ENCODE measurements at regions not wholly inside any gene's neighbourhood (a gene's known extent, or its start where the extent isn't known, plus 50 kb on each side); places are given as distances from the start of the nearest gene placed in this dataset.

GRCh38 chr13:76418404-76418803 is 467.8 kb downstream of the KCTD12 start:
- H3K27me3 ChIP-seq (ENCODE audit: low read depth), result no peaks in the 10 kb centered on the region
- TF ChIP-seq, protein P1, sequence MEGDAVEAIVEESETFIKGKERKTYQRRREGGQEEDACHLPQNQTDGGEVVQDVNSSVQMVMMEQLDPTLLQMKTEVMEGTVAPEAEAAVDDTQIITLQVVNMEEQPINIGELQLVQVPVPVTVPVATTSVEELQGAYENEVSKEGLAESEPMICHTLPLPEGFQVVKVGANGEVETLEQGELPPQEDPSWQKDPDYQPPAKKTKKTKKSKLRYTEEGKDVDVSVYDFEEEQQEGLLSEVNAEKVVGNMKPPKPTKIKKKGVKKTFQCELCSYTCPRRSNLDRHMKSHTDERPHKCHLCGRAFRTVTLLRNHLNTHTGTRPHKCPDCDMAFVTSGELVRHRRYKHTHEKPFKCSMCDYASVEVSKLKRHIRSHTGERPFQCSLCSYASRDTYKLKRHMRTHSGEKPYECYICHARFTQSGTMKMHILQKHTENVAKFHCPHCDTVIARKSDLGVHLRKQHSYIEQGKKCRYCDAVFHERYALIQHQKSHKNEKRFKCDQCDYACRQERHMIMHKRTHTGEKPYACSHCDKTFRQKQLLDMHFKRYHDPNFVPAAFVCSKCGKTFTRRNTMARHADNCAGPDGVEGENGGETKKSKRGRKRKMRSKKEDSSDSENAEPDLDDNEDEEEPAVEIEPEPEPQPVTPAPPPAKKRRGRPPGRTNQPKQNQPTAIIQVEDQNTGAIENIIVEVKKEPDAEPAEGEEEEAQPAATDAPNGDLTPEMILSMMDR (IDR thresholded peaks at IDR 0.05; ENCODE audit: borderline replicate concordance), result no peak

DNA sequence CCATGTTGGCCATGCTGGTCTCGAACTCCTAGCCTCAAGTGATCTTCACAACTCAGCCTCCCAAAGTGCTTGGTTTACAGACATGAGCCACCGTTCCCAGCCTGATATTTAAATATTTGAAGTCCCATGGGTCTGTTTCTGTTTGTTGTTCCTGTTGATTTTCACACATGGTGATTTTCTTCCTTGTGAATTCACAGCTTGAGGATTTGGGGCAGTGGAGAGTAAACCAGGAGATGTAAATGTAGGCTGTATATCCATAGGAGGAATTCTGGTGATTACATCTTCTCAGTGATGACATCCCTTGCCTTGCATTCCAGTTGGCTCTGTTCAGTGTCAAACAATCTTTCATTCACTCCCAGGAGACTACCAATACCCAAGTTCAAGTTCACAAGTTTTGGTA is 471.9 kb downstream of the KCTD12 start:
- TF ChIP-seq, protein P1 (IDR thresholded peaks at IDR 0.05; ENCODE audit: borderline replicate concordance), result no peak
- Histone ChIP-seq H3K27ac (replicated peaks) (no peak overlapping the region), H3K9me3 (replicated peaks) (no peaks in the 10 kb centered on the region), H3K4me3 (no peak overlapping the region), H3K27me3 (ENCODE audit: low read depth) (no peaks in the 10 kb centered on the region), H3K36me3 (no peaks in the 10 kb centered on the region), H3K4me1 (peaks cover 18% of the 10 kb centered on the region)
- DNase-seq, result no peak
- intact Hi-C loops (cut with micrococcal nuclease), result no loop called here

More at GRCh38 chr13:76418404-76418803, 467.8 kb downstream of the KCTD12 start:
- intact Hi-C loops (cut with micrococcal nuclease), result no loop called here
- peaks cover 18% of the 10 kb centered on the region for H3K4me1 ChIP-seq
- no peak for DNase-seq
- H3K27ac ChIP-seq (replicated peaks), result no peak overlapping the region
- H3K4me3 ChIP-seq, result no peak overlapping the region
- no peaks in the 10 kb centered on the region for H3K36me3 ChIP-seq
- no peaks in the 10 kb centered on the region for H3K9me3 ChIP-seq (replicated peaks)

- H3K4me1 ChIP-seq, result no peaks in the 10 kb centered on the region
- TF ChIP-seq, protein P1 (IDR thresholded peaks at IDR 0.05; ENCODE audit: borderline replicate concordance), result no peak
- no peak overlapping the region for H3K4me3 ChIP-seq
- no peak for DNase-seq
- no peaks in the 10 kb centered on the region for H3K27me3 ChIP-seq (ENCODE audit: low read depth)
- H3K36me3 ChIP-seq, result no peaks in the 10 kb centered on the region
- intact Hi-C loops (cut with micrococcal nuclease), result no loop called here
- H3K9me3 ChIP-seq (replicated peaks), result peaks cover 5% of the 10 kb centered on the region
- no peak overlapping the region for H3K27ac ChIP-seq (replicated peaks)
These were observed 480.0 kb downstream of the KCTD12 start for GRCh38 chr13:76406243-76406642.

DNA sequence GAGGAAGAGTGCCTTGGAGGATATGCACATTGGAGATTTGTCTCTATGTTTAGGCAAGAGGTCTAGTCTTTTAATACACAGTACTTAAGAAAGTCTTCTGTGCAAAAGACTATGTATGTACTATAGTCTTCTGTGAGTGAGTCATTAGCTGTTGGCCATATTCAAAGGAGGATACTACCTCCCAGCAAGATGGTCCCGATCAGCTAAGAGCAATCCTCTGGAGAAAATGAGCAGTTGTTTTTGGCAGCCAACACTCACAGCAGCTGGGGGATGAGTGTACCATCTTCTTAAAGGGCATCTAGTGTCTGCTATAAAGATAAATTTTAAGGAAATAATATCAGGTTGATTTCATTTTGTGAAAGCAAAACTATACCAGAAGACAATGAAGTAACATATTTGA is 487.8 kb downstream of the KCTD12 start:
- H3K4me1 ChIP-seq, result no peaks in the 10 kb centered on the region
- TF ChIP-seq, protein P1 (IDR thresholded peaks at IDR 0.05; ENCODE audit: borderline replicate concordance), result no peak
- no peaks in the 10 kb centered on the region for H3K27me3 ChIP-seq (ENCODE audit: low read depth)
- no peaks in the 10 kb centered on the region for H3K9me3 ChIP-seq (replicated peaks)
- intact Hi-C loops (cut with micrococcal nuclease), result no loop called here
- no peak for DNase-seq
- H3K36me3 ChIP-seq, result no peaks in the 10 kb centered on the region
- no peak overlapping the region for H3K27ac ChIP-seq (replicated peaks)
- H3K4me3 ChIP-seq, result no peak overlapping the region

DNA sequence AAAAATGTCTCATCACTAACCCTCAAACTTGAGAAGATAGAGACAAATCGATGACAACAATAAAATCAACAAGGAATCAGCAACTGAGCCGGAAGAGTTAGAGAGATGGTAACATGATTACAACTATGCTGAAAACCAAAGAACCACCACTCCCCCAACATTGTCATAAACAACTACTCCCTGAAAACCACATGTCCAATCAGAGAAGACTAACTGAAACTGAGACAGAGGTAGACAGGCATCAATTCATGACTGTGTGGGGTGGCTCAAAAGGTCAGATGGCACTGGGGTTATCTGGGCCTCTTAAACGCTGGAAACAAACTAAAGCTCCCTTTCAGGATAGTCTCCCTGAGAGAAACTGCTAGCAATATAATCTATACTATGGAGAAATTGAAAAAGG is 488.8 kb downstream of the KCTD12 start:
- DNase-seq, result no peak
- no peak overlapping the region for H3K4me3 ChIP-seq
- no peaks in the 10 kb centered on the region for H3K27me3 ChIP-seq (ENCODE audit: low read depth)
- intact Hi-C loops (cut with micrococcal nuclease), result no loop called here
- TF ChIP-seq, protein P1 (IDR thresholded peaks at IDR 0.05; ENCODE audit: borderline replicate concordance), result no peak
- H3K36me3 ChIP-seq, result no peaks in the 10 kb centered on the region
- no peaks in the 10 kb centered on the region for H3K9me3 ChIP-seq (replicated peaks)
- H3K4me1 ChIP-seq, result no peaks in the 10 kb centered on the region
- no peak overlapping the region for H3K27ac ChIP-seq (replicated peaks)

DNA sequence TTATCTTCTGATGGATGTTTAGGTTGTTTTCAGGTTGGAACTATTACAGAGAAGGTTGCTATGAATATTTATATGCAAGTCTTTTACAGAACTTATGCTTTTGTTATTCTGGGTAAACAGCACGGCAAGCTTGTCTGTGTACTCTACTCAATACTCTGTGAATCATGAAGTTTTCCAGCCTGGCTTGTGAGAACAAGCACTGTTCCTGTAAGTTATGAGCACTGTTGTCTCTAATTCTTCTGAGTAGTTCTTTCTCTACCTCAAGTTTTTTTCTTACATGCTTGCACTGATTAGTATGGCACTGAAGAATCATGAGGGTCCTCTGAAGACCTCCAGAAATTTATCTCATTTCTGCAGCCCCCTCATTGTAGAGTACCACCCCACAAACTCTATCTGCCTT is 496.9 kb downstream of the KCTD12 start:
- no peaks in the 10 kb centered on the region for H3K36me3 ChIP-seq
- intact Hi-C loops (cut with micrococcal nuclease), result no loop called here
- TF ChIP-seq, protein P1 (IDR thresholded peaks at IDR 0.05; ENCODE audit: borderline replicate concordance), result no peak
- no peak for DNase-seq
- no peaks in the 10 kb centered on the region for H3K4me1 ChIP-seq
- no peaks in the 10 kb centered on the region for H3K9me3 ChIP-seq (replicated peaks)
- H3K27ac ChIP-seq (replicated peaks), result no peak overlapping the region
- H3K27me3 ChIP-seq (ENCODE audit: low read depth), result no peaks in the 10 kb centered on the region
- H3K4me3 ChIP-seq, result no peak overlapping the region

Data from left ventricle myocardium inferior (tissue), 1 donor.